DND-41 (cell line): ENCODE measurements at regions not wholly inside any gene's neighbourhood (a gene's known extent, or its start where the extent isn't known, plus 50 kb on each side); places are given as distances from the start of the nearest gene placed in this dataset.

ENCODE experiments used
- CTCF ChIP-seq: IDR thresholded peaks from 2 replicates; pipeline ENCODE4 v1.5.1; 2012; ENCODE audit warnings: borderline replicate concordance, low read length, moderate library complexity, mild to moderate bottlenecking; ENCODE audit not compliant: poor library complexity, severe bottlenecking; ENCODE audit errors: extremely low read depth
- EZH2 ChIP-seq: IDR thresholded peaks from 3 replicates; pipeline ENCODE4 v1.6.1; 2012; ENCODE audit warnings: borderline replicate concordance, low read depth, mild to moderate bottlenecking, moderate library complexity, low read length, inconsistent platforms; ENCODE audit not compliant: severe bottlenecking

DNA sequence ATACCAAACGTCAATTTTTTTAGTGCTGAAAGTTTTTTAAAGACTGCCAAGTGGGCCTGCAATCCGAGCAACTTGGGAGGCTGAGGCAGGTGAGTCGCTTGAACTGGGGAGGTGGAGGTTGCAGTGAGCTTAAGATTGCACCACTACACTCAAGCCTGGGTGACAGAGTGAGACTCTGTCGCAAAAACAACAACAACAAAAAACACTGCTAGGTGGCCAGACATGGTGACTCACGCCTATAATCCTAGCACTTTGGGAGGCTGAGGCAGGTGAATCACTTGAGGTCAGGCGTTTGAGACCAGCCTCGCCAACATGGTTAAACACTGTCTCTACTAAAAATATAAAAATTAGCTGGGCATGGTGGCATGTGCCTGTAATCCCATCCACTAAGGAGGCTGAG, 202.8 kb upstream of the COPS8 start:
- no peak for TF ChIP-seq EZH2
- TF ChIP-seq CTCF = no peak
